A549 (cell line): ENCODE measurements at regions not wholly inside any gene's neighbourhood (a gene's known extent, or its start where the extent isn't known, plus 50 kb on each side); places are given as distances from the start of the nearest gene placed in this dataset.

Source experiments
- ATAC-seq, 2 experiments: fragments of 200-7000 bp in 1 of 2; fragments of >200 bp in 1 of 2; cut with Nextera tagmentation in 1 of 2; cut with Tn5 transposase in 1 of 2; 3 replicates each; pipeline versions ENCODE4 v1.8.0 to v1.9.1; 2018 to 2020; ENCODE audit warnings: mild to moderate bottlenecking in 1 of 2, moderate library complexity in 1 of 2
- CTCF ChIA-PET: fragments of 300-600 bp; sonication (Branson Sonifier 250); formaldehyde crosslinking; extraction: SDS; loops from one replicate; lab custom pipeline; 2021; ENCODE audit warnings: antibody characterized with exemption, inconsistent platforms; lab: Yijun Ruan, JAX
- POLR2A ChIA-PET: fragments of 350-600 bp; formaldehyde crosslinking; extraction: SDS; loops from one replicate; lab custom pipeline; 2021; ENCODE audit warnings: antibody characterized with exemption, inconsistent platforms; lab: Yijun Ruan, JAX
- DNase-seq, 2 experiments: peaks; one replicate each; pipeline versions ENCODE4 v3.0.0 to v3.0.0-alpha.2; 2011 to 2016; ENCODE audit warnings: low read depth in 1 of 2, low spot score in 1 of 2
- FAIRE-seq: peaks from 2 replicates; lab custom pipeline; 2011; peaks lifted over from hg19 to GRCh38; lab: Jason Lieb, UNC
- H3K27ac ChIP-seq, 2 experiments: fragments of >200 bp; sonication (Bioruptor Twin); formaldehyde crosslinking; 3 replicates each; pipeline ENCODE4 v1.5.1; 2016 to 2017
- H3K4me1 ChIP-seq: fragments of >200 bp; sonication (Bioruptor Twin); formaldehyde crosslinking; 3 replicates; pipeline ENCODE4 v1.6.1; 2016
- H3K4me2 ChIP-seq: fragments of >200 bp; sonication (Bioruptor Twin); formaldehyde crosslinking; 3 replicates; pipeline ENCODE4 v1.6.1; 2016
- H3K4me3 ChIP-seq: fragments of >200 bp; sonication (Bioruptor Twin); formaldehyde crosslinking; 3 replicates; pipeline ENCODE4 v1.5.1; 2016
- H3K9me3 ChIP-seq: fragments of >200 bp; sonication (Bioruptor Twin); formaldehyde crosslinking; 3 replicates; pipeline ENCODE4 v1.6.1; 2016
- ATOH8 ChIP-seq: fragments of 250-450 bp; sonication (Bioruptor Pico); IDR thresholded peaks from 2 replicates; pipeline ENCODE4 v1.5.0; 2020; ENCODE audit warnings: low read depth, mild to moderate bottlenecking, moderate library complexity
- CBX8 ChIP-seq: fragments of 200-600 bp; sonication (generic); IDR thresholded peaks from 2 replicates; pipeline ENCODE4 v1.6.1; 2016
- CHD2 ChIP-seq: fragments of 150-350 bp; IDR thresholded peaks from 2 replicates; pipeline ENCODE4 v1.6.1; 2014; ENCODE audit warnings: low read length; ENCODE audit not compliant: partially characterized antibody
- EHF ChIP-seq: fragments of 250-450 bp; sonication (Bioruptor Pico); IDR thresholded peaks from 2 replicates; pipeline ENCODE4 v1.5.0; 2020; ENCODE audit warnings: mild to moderate bottlenecking
- HDAC2 ChIP-seq: fragments of 200-600 bp; sonication (generic); IDR thresholded peaks from 2 replicates; pipeline ENCODE4 v1.6.1; 2016
- HES2 ChIP-seq: fragments of >200 bp; sonication (Bioruptor Twin); formaldehyde crosslinking; IDR thresholded peaks from 2 replicates; pipeline ENCODE4 v1.6.1; 2016
- HMGXB4 ChIP-seq: fragments of 250-450 bp; sonication (Bioruptor Pico); IDR thresholded peaks from 2 replicates; pipeline ENCODE4 v1.5.0; 2021; ENCODE audit warnings: mild to moderate bottlenecking, moderate library complexity, borderline replicate concordance
- HOXA7 ChIP-seq: fragments of 250-450 bp; sonication (Bioruptor Pico); IDR thresholded peaks from 2 replicates; pipeline ENCODE4 v1.5.0; 2020; ENCODE audit warnings: mild to moderate bottlenecking, moderate library complexity
- JUN ChIP-seq, 2 experiments: fragments of >200 bp; sonication (Bioruptor Twin); formaldehyde crosslinking; IDR thresholded peaks; 2 replicates in 1 of 2; 3 replicates in 1 of 2; pipeline ENCODE4 v1.6.1; 2016 to 2017
- KDM1A ChIP-seq: fragments of 200-600 bp; sonication (generic); IDR thresholded peaks from 2 replicates; pipeline ENCODE4 v1.6.1; 2016; ENCODE audit warnings: low read depth, mild to moderate bottlenecking
- PBX3 ChIP-seq: IDR thresholded peaks from 2 replicates; pipeline ENCODE4 v1.6.1; 2012
- PHF8 ChIP-seq: fragments of 200-600 bp; sonication (generic); IDR thresholded peaks from 2 replicates; pipeline ENCODE4 v1.6.1; 2016; ENCODE audit warnings: low read depth, mild to moderate bottlenecking, antibody characterized with exemption, moderate library complexity, borderline replicate concordance
- POLR2A ChIP-seq: IDR thresholded peaks from 2 replicates; pipeline ENCODE4 v1.6.1; 2012; ENCODE audit warnings: mild to moderate bottlenecking, low read length
- RAD21 ChIP-seq, 2 experiments: fragments of >200 bp in 1 of 2; sonication (Bioruptor Twin) in 1 of 2; formaldehyde crosslinking in 1 of 2; IDR thresholded peaks in 1 of 2; conservative IDR thresholded peaks in 1 of 2; 2 replicates in 1 of 2; 3 replicates in 1 of 2; pipeline ENCODE4 v1.6.1; 2012 to 2018; ENCODE audit warnings: inconsistent platforms in 1 of 2
- RARB ChIP-seq: fragments of 250-450 bp; sonication (Bioruptor Pico); IDR thresholded peaks from 2 replicates; pipeline ENCODE4 v1.8.0; 2021; ENCODE audit warnings: mild to moderate bottlenecking, moderate library complexity
- REST ChIP-seq: fragments of 200-600 bp; sonication (generic); IDR thresholded peaks from 2 replicates; pipeline ENCODE4 v1.6.1; 2016; ENCODE audit warnings: antibody characterized with exemption, mild to moderate bottlenecking, moderate library complexity
- RNF2 ChIP-seq: fragments of 200-600 bp; sonication (generic); IDR thresholded peaks from 2 replicates; pipeline ENCODE4 v1.6.1; 2016; ENCODE audit warnings: low read depth, mild to moderate bottlenecking, antibody characterized with exemption, moderate library complexity, borderline replicate concordance
- SREBF2 ChIP-seq: fragments of 450-650 bp; IDR thresholded peaks from 2 replicates; pipeline ENCODE4 v1.6.1; 2014; ENCODE audit warnings: mild to moderate bottlenecking, moderate library complexity
- TFCP2L1 ChIP-seq: fragments of 250-450 bp; sonication (Bioruptor Pico); IDR thresholded peaks from 2 replicates; pipeline ENCODE4 v1.5.0; 2021; ENCODE audit warnings: mild to moderate bottlenecking
- TP53 ChIP-seq: fragments of 250-450 bp; sonication (Bioruptor Pico); IDR thresholded peaks from 2 replicates; pipeline ENCODE4 v1.5.0; 2021; ENCODE audit warnings: mild to moderate bottlenecking, moderate library complexity
- USF2 ChIP-seq: fragments of 450-650 bp; IDR thresholded peaks from 2 replicates; pipeline ENCODE4 v1.6.1; 2014; ENCODE audit warnings: antibody characterized with exemption
- ZFP36 ChIP-seq: fragments of 450-650 bp; IDR thresholded peaks from 2 replicates; pipeline ENCODE4 v1.6.1; 2014; ENCODE audit warnings: borderline replicate concordance; ENCODE audit not compliant: partially characterized antibody
- ZNF302 ChIP-seq: fragments of 250-450 bp; sonication (Bioruptor Pico); IDR thresholded peaks from 2 replicates; pipeline ENCODE4 v1.9.0; 2021; ENCODE audit warnings: inconsistent platforms, mild to moderate bottlenecking, moderate library complexity
- WGBS: methylation state at CpG from one replicate; pipeline ENCODE4 v1.1.6; 2017; ENCODE audit errors: missing lambda C conversion rate; 5-methylcytosine and 5-hydroxymethylcytosine counted together

- TF ChIP-seq REST (no peak), RNF2 (no peak), TFCP2L1 (CRISPR knock-in tag) (no peak)
Measured at GRCh38 chr9:93807166-93808074, 147.7 kb downstream of the BARX1 start (continued).

GRCh38 chr9:93801581-93802284, 153.4 kb downstream of the BARX1 start:
- Histone ChIP-seq H3K9me3 (peaks cover 4% of the 10 kb centered on the region; the same call in 1 of the 3 replicates), H3K27ac (no peak overlapping the region), H3K4me3 (no peak overlapping the region), H3K4me2 (no peak overlapping the region), H3K4me1 (no peaks in the 10 kb centered on the region)
- FAIRE-seq (no peak), DNase-seq (no peak), ATAC-seq (no peak)
- TF ChIP-seq HES2: no peak
- no peak for TF ChIP-seq JUN (IDR thresholded peaks at IDR 0.05)
- no peak for TF ChIP-seq ZFP36
- 19% methylated on average over 6 of the region's 7 CpGs for WGBS
- CTCF ChIA-PET: interaction anchor here (1.0 to 1.5 kb wide), 4 partner anchors 24 to 119 kb away, joined by 3 to 6 read pairs (median 4); no protein-coding TSS in a partner anchor
- POLR2A ChIA-PET: no interaction called here

- Histone ChIP-seq H3K4me2 (no peak overlapping the region), H3K4me1 (no peaks in the 10 kb centered on the region), H3K27ac (no peak overlapping the region), H3K4me3 (no peak overlapping the region), H3K9me3 (peaks cover 4% of the 10 kb centered on the region; the same call in 2 of the 3 replicates)
- ChIA-PET CTCF (interaction anchor here (1.1 to 1.5 kb wide), 2 partner anchors 27 to 119 kb away, joined by 3 to 4 read pairs; no protein-coding TSS in a partner anchor), POLR2A (no interaction called here)
- no peak for DNase-seq
- ATAC-seq: no peak
- WGBS: 0% methylated on average over 4 of the region's 4 CpGs
- TF ChIP-seq POLR2A: no peak
- no peak for TF ChIP-seq CBX8
- TF ChIP-seq ATOH8 (CRISPR knock-in tag): no peak
- no peak for TF ChIP-seq ZNF302 (CRISPR knock-in tag)
- TF ChIP-seq SREBF2: no peak
- TF ChIP-seq PBX3: no peak
- no peak for TF ChIP-seq RARB (CRISPR knock-in tag)
- no peak for TF ChIP-seq HDAC2
- TF ChIP-seq HOXA7 (CRISPR knock-in tag): no peak
- TF ChIP-seq HMGXB4 (CRISPR knock-in tag): no peak
- TF ChIP-seq CHD2: no peak
- no peak for TF ChIP-seq EHF (CRISPR knock-in tag)
- no peak for TF ChIP-seq PHF8
- no peak for TF ChIP-seq TP53 (CRISPR knock-in tag)
- TF ChIP-seq KDM1A: no peak
- TF ChIP-seq RAD21 (conservative IDR thresholded peaks at IDR 0.05 in 1 of 2, IDR thresholded peaks at IDR 0.05 in 1 of 2): no peak
- no peak for TF ChIP-seq USF2
- no peak for FAIRE-seq
Measured at GRCh38 chr9:93801120-93801519, 154.0 kb downstream of the BARX1 start.
